ENCODE measurements at regions not wholly inside any gene's neighbourhood (a gene's known extent, or its start where the extent isn't known, plus 50 kb on each side); places are given as distances from the start of the nearest gene placed in this dataset.

GRCh38 chr16:8260140-8260539 is 330.2 kb downstream of the TMEM114 start:
- Histone ChIP-seq H3K36me3 (ENCODE audit: control insufficient read depth, insufficient read depth, low read length) (no peaks in the 10 kb centered on the region), H3K27me3 (replicated peaks; ENCODE audit: control insufficient read depth, insufficient read depth, low read length) (no peaks in the 10 kb centered on the region), H3K4me3 (replicated peaks; ENCODE audit: low read depth, low read length) (no peak overlapping the region)
- TF ChIP-seq, protein P1, sequence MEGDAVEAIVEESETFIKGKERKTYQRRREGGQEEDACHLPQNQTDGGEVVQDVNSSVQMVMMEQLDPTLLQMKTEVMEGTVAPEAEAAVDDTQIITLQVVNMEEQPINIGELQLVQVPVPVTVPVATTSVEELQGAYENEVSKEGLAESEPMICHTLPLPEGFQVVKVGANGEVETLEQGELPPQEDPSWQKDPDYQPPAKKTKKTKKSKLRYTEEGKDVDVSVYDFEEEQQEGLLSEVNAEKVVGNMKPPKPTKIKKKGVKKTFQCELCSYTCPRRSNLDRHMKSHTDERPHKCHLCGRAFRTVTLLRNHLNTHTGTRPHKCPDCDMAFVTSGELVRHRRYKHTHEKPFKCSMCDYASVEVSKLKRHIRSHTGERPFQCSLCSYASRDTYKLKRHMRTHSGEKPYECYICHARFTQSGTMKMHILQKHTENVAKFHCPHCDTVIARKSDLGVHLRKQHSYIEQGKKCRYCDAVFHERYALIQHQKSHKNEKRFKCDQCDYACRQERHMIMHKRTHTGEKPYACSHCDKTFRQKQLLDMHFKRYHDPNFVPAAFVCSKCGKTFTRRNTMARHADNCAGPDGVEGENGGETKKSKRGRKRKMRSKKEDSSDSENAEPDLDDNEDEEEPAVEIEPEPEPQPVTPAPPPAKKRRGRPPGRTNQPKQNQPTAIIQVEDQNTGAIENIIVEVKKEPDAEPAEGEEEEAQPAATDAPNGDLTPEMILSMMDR (IDR thresholded peaks at IDR 0.05; ENCODE audit: insufficient read depth, low read length, poor library complexity, severe bottlenecking): no peak
- no peak for DNase-seq (ENCODE audit: extremely low read depth, insufficient read length)

- no peak for DNase-seq (ENCODE audit: extremely low read depth, insufficient read length)
- Histone ChIP-seq H3K27me3 (replicated peaks; ENCODE audit: control insufficient read depth, insufficient read depth, low read length) (no peaks in the 10 kb centered on the region), H3K4me3 (replicated peaks; ENCODE audit: low read depth, low read length) (no peak overlapping the region), H3K36me3 (ENCODE audit: control insufficient read depth, insufficient read depth, low read length) (no peaks in the 10 kb centered on the region)
- TF ChIP-seq, protein P1 (IDR thresholded peaks at IDR 0.05; ENCODE audit: insufficient read depth, low read length, poor library complexity, severe bottlenecking): no peak
Observed at GRCh38 chr16:8258523-8258922, 331.8 kb downstream of the TMEM114 start.

GRCh38 chr16:8257561-8257960 is 332.8 kb downstream of the TMEM114 start:
- TF ChIP-seq, protein P1 (IDR thresholded peaks at IDR 0.05; ENCODE audit: insufficient read depth, low read length, poor library complexity, severe bottlenecking): no peak
- DNase-seq (ENCODE audit: extremely low read depth, insufficient read length): no peak
- Histone ChIP-seq H3K4me3 (replicated peaks; ENCODE audit: low read depth, low read length) (no peak overlapping the region), H3K27me3 (replicated peaks; ENCODE audit: control insufficient read depth, insufficient read depth, low read length) (no peaks in the 10 kb centered on the region), H3K36me3 (ENCODE audit: control insufficient read depth, insufficient read depth, low read length) (no peaks in the 10 kb centered on the region)

- DNase-seq (ENCODE audit: extremely low read depth, insufficient read length): no peak
- no peak overlapping the region for H3K4me3 ChIP-seq (replicated peaks; ENCODE audit: low read depth, low read length)
- H3K36me3 ChIP-seq (ENCODE audit: control insufficient read depth, insufficient read depth, low read length): no peaks in the 10 kb centered on the region
- no peaks in the 10 kb centered on the region for H3K27me3 ChIP-seq (replicated peaks; ENCODE audit: control insufficient read depth, insufficient read depth, low read length)
- TF ChIP-seq, protein P1 (IDR thresholded peaks at IDR 0.05; ENCODE audit: insufficient read depth, low read length, poor library complexity, severe bottlenecking): no peak
Observed at GRCh38 chr16:8254405-8254804, 335.9 kb downstream of the TMEM114 start.

- DNase-seq (ENCODE audit: extremely low read depth, insufficient read length): no peak
- no peaks in the 10 kb centered on the region for H3K36me3 ChIP-seq (ENCODE audit: control insufficient read depth, insufficient read depth, low read length)
- H3K4me3 ChIP-seq (replicated peaks; ENCODE audit: low read depth, low read length): no peak overlapping the region
- H3K27me3 ChIP-seq (replicated peaks; ENCODE audit: control insufficient read depth, insufficient read depth, low read length): no peaks in the 10 kb centered on the region
- TF ChIP-seq, protein P1 (IDR thresholded peaks at IDR 0.05; ENCODE audit: insufficient read depth, low read length, poor library complexity, severe bottlenecking): no peak
Observed at GRCh38 chr16:8253718-8254117, 336.6 kb downstream of the TMEM114 start.

DNA sequence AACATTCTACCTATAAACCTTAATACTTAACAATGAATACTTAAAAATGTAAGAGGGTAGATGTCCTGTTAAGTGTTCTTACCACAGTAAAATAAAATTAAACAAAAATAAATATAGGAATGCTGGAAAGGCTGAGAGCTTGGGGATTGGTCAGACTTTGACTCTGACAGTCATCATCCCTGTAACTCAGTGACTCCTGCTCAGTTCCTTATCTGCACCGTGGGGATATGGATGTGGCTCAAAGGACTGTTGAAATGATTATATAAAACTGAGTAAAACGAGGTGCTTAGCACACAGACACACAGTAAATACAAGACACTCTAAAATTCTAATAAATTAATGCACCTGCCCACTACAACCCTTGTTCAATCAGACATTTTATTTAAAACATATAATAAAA is 338.6 kb downstream of the TMEM114 start:
- no peak overlapping the region for H3K4me3 ChIP-seq (replicated peaks; ENCODE audit: low read depth, low read length)
- TF ChIP-seq, protein P1 (IDR thresholded peaks at IDR 0.05; ENCODE audit: insufficient read depth, low read length, poor library complexity, severe bottlenecking): no peak
- no peaks in the 10 kb centered on the region for H3K27me3 ChIP-seq (replicated peaks; ENCODE audit: control insufficient read depth, insufficient read depth, low read length)
- DNase-seq (ENCODE audit: extremely low read depth, insufficient read length): no peak
- H3K36me3 ChIP-seq (ENCODE audit: control insufficient read depth, insufficient read depth, low read length): no peaks in the 10 kb centered on the region
